ENCODE measurements at regions not wholly inside any gene's neighbourhood (a gene's known extent, or its start where the extent isn't known, plus 50 kb on each side); places are given as distances from the start of the nearest gene placed in this dataset.

GRCh38 chr12:86666316-86666715 is 410.1 kb upstream of the MGAT4C start:
- BruUV-seq (replicated peaks), result no TSS peak
- TF ChIP-seq FOS (IDR thresholded peaks at IDR 0.05; ENCODE audit: borderline replicate concordance, insufficient read depth, low read length), result no peak
- no peak for TF ChIP-seq MAX (IDR thresholded peaks at IDR 0.05; ENCODE audit: insufficient read depth, insufficient read length)
- no peak for TF ChIP-seq POLR2AphosphoS5 (IDR thresholded peaks at IDR 0.05; ENCODE audit: insufficient read depth, low read depth, low read length)
- no peak for TF ChIP-seq EZH2 (IDR thresholded peaks at IDR 0.05; ENCODE audit: borderline replicate concordance, low read depth, low read length, severe bottlenecking)
- no peak for TF ChIP-seq POLR2A (IDR thresholded peaks at IDR 0.05; ENCODE audit: low read depth, low read length)
- TF ChIP-seq CTCF (IDR thresholded peaks at IDR 0.05; ENCODE audit: extremely low read depth in 1 of 2, insufficient read depth in 1 of 2, low read depth in 1 of 2, low read length in 2 of 2), result no peak
- no peak for TF ChIP-seq JUN (IDR thresholded peaks at IDR 0.05; ENCODE audit: borderline replicate concordance, insufficient read depth, insufficient read length, low read depth)
- no peak for TF ChIP-seq GATA2 (IDR thresholded peaks at IDR 0.05; ENCODE audit: insufficient read depth, insufficient read length, low read depth, low read length)
- TF ChIP-seq MYC (IDR thresholded peaks at IDR 0.05; ENCODE audit: low read depth, low read length), result no peak
- DNase-seq (ENCODE audit: low read depth, low spot score) (no peak), FAIRE-seq (no peak)
- Histone ChIP-seq H3K79me2 (ENCODE audit: control insufficient read depth, insufficient read depth, low read length) (no peaks in the 10 kb centered on the region), H3K9ac (replicated peaks; ENCODE audit: extremely low read depth, insufficient read depth, low read length) (no peak overlapping the region), H3K27ac (ENCODE audit: insufficient read depth, low read depth, low read length) (no peak overlapping the region), H3K4me1 (ENCODE audit: control insufficient read depth, extremely low read depth, insufficient read depth, low read length) (no peaks in the 10 kb centered on the region), H3K36me3 (ENCODE audit: control insufficient read depth in 2 of 2, extremely low read depth in 1 of 2, insufficient read depth in 2 of 2, low read length in 2 of 2) (no peaks in the 10 kb centered on the region), H3K9me3 (replicated peaks; ENCODE audit: control insufficient read depth, insufficient read depth, low read length) (no peaks in the 10 kb centered on the region), H2AFZ (ENCODE audit: low read depth, low read length) (no peak overlapping the region), H3K4me3 (replicated peaks in 1 of 3; ENCODE audit: insufficient read depth in 1 of 3, low read depth in 1 of 3, low read length in 3 of 3) (no peak overlapping the region), H3K4me2 (ENCODE audit: insufficient read depth, low read length) (no peak overlapping the region), H4K20me1 (replicated peaks; ENCODE audit: control insufficient read depth, extremely low read depth, insufficient read depth, low read length) (no peaks in the 10 kb centered on the region), H3K27me3 (ENCODE audit: control insufficient read depth in 2 of 2, insufficient read depth in 2 of 2, low read length in 2 of 2) (no peaks in the 10 kb centered on the region), H3K9me1 (replicated peaks; ENCODE audit: control insufficient read depth, extremely low read depth, insufficient read depth, low read length) (no peaks in the 10 kb centered on the region)
- CTCF ChIA-PET, result no interaction called here
- POLR2A ChIA-PET, result no interaction called here
- intact Hi-C loops (cut with micrococcal nuclease) (no loop called here), dilution Hi-C loops (cut with MboI; ENCODE audit: extremely low pct_ligation_motif_present, low sequenced_read_pairs) (no loop called here)

All from endothelial cell of umbilical vein (primary cell).